ENCODE measurements at regions not wholly inside any gene's neighbourhood (a gene's known extent, or its start where the extent isn't known, plus 50 kb on each side); places are given as distances from the start of the nearest gene placed in this dataset.
"Not testable (repeated sequence)": the region's sequence is repeated elsewhere in the genome, so short reads cannot be mapped to it uniquely, and the experiment has no call there.

DNA sequence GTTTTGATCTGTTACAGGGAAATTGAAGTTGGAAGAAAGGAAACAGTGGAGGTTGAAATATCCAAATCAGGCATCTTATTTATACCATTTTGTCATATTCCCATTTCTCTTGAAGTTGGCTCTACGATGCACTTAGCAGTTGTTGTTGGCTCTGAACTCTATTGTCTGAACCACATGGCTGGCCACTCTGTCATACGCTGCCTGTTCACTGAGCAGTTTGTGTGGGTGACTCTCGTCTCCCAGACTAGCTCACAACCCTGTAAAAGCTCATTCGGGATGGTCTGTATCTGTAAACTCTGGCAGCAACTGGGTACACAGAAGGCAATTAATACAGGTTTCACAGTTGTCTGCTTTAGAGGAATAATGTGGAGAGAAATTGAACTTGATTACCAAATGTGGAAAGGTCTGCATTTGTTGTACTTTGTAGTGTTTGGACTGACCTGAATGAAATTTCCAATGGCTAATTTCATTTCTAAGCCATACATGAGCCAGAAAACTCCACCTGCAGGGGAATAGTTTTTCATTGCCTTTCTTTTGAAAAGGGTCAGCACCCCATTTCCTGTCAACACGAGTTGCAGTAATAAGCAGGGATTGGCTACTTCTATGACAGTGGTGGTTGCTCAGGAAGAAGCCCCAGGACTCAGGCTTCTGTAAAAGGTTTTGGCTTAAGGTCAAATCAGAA, 378.2 kb downstream of the OSR1 start:
- DNase-seq, result no peak

GRCh38 chr2:18977409-18977808, 381.0 kb downstream of the OSR1 start:
- no peak for DNase-seq

DNA sequence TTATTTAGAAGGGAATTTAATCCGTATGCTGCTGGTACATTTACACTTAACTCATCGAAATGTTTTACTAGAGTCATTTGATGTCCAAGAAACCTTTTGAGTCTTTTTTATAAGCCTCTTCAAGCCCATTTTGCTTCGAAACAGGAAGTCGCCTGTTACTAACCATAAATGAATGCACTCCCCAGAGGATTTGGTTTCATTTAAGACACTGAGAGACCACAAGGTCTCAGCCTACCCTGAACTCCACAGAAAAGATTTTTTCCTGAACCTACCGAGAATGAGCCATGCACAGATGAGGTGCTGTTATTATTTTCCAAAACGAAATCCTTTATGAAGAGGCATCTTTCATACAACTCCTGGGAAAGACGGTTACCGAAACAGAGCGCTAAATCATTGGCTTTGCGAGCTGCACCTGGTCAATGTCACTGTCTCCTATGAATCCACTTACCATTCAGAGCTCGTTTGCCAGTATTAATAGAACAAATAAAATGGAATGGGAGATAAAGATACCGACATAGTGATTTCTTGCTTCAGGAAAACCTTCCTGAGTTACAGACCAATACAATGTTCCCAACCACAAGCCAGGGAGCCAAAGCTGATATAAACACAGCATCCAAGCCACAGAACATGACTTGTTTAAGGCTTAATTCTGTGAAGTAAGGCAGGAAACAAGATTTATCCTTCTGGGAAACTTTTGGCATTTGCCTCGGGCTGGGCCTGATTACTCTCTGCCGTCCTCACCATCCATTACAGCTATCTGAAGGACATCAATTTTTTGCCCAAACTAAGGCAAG, 382.1 kb downstream of the OSR1 start:
- DNase-seq, result peak; percentile 95

DNA sequence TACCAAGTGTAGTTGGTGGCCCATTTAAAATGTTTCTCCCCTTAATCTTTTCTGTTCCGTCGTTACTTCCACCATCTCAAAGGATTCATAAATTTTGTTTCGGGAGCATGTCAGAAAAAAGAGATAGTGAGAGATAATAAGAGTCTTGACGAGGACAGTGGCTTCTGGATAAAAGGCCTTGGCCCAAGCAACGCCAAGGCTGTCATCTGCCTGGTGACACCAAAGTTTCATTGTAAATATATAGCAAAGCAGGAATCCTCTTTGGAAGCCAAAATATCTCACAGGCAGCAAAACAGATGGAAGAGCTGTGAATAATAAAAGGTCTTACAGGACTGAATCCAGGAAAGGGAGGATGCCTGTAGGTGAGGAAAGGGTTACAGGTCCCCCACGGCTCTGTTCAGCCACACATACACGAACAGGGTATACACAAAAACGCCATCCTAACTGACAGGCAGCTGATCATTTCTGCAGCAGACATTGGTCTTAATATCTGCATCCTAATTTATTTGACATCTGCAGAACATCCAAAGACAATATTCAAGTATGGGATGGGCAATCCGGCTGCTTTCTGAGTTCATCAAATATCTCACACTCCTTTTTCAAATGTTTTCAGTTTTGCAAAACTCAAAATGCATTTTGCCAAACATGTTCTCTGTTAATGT, 382.8 kb downstream of the OSR1 start:
- DNase-seq, result no peak

- DNase-seq, result no peak
Measured at GRCh38 chr2:18971628-18972027, 382.3 kb upstream of the NT5C1B start.

DNA sequence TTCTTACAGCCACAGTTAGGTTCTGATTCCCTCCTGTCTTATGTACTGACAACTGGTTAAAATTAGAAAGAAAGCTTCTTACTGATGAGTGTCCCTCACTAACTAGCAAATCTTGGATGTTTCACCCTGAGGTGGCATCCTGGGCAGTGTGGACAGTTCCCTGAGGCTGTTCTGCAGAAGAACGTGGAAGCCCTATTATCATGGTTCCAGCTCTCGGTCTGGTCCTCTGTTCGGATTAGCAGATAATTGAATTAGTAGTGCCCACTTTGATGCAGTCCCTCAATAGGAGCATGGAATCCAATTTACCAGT, 381.7 kb upstream of the NT5C1B start:
- DNase-seq, result no peak

DNA sequence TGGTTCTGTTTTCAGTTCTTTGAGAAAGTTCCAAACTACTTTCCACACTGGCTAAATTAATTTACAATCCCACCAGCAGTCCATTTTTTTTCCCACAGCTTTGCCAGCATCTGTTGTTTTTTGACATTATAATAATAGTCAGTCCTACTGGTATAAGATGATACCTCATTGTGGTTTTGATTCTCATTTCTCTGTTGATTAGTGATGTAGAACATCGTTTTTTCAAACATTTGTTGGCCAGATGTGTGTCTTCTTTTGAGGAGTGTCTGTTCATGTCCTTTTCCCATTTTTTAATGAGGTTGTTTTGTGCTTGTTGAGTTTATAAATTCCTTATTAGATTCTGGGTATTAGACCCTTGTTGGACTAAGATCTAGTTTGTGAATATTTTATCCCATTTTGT, 376.8 kb upstream of the NT5C1B start:
- no peak for DNase-seq

DNA sequence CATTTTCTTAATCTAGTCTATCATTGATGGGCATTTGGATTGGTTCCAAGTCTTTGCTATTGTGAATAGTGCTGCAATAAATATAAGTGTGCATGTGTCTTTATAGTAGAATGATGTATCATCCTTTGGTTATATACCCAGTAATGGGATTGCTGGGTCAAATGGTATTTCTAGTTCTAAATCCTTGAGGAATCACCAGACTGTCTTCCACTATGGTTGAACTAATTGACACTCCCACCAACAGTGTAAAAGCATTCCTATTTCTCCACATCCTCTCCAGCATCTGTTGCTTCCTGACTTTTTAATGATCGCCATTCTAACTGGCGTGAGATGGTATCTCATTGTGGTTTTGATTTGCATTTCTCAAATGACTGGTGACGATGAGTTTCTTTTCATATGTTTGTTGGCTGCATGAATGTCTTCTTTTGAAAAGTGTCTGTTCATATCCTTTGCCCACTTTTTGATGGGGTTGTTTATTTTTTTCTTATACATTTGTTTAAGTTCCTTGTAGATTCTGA, 374.4 kb upstream of the NT5C1B start:
- not testable (repeated sequence) for DNase-seq

DNA sequence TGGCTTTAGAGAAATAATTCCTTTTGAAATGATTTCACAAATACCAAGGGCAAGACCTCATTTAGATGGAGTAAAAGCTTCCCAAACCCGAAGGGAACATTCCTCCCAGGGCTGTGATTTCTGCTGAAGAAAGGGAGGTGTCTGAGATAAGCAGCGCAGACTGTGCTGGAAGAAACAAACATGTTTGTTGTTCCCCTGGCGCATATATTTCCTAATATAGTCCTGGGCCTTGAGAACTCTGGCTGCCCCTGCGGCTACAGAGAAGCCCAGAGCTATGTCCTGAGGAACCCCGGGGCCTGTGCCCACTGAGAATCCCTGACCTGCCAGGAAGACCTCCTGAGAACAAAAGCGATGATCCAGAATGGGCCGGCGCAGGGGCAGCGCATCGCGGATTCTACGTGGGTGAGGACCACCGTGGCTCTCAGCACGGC, 372.6 kb upstream of the NT5C1B start:
- DNase-seq, result no peak

GRCh38 chr2:18959952-18960717, 370.8 kb upstream of the NT5C1B start:
- DNase-seq, result no peak

DNA sequence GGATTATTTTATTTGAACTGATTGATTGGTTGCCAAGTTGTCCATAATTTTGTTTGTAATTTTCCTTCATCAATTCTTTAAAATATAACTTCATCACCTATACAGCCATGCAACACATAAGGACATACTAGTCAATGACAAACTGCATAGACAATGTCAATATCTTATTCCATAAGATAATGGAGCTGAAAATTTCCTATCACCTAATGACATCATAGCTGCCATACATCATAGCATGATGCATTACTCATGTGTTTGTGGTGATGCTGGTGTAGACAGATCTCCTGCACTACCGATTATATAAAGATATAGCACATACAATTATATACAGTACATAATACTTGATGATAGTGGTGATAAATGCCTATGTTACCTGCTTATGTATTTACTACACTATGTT, 369.8 kb upstream of the NT5C1B start:
- no peak for DNase-seq

DNA sequence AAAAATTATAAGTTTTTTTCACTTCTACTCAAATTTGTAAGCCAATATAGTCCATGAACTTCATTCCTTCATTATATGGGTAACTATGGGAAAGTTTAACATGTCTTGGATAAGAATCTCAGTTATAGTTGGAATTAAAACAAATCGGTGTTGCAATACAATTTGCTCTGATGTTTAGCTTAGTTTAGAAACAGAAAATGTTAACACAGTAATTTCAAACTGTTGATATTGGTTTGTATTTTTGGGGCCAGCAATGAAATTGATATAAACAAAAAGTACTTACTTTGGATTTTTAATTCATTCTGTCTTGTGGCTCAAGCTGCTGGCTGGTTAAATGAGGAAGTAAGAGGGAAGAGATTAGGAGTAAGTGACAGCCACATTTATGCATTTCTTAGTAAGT, 368.5 kb upstream of the NT5C1B start:
- no peak for DNase-seq

- peak; percentile 42 for DNase-seq
Measured at GRCh38 chr2:18950361-18950851, 361.0 kb upstream of the NT5C1B start.

DNA sequence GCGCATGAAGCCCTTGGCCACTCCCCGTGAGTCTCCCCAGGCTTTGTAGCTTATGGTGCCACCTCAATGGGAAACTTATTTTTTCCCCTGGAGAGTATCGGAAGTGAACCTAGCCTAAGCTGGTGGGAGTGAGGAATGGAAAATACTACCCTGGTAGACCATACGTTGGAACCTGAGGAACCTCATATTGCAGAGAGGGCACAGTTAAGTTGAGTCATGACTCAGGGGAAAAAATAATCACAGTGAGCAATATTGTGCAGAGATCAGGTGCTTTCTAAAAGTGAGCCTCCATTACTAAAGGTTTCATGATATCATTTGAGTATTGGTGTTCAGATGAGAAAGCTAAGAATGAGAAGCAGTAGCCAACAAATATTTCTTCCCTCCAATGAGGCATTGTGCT, 360.5 kb upstream of the NT5C1B start:
- no peak for DNase-seq

- DNase-seq, result no peak
Measured at GRCh38 chr2:18940184-18940583, 350.8 kb upstream of the NT5C1B start.

- not testable (repeated sequence) for DNase-seq
Measured at GRCh38 chr2:18939740-18940139, 350.4 kb upstream of the NT5C1B start.

DNA sequence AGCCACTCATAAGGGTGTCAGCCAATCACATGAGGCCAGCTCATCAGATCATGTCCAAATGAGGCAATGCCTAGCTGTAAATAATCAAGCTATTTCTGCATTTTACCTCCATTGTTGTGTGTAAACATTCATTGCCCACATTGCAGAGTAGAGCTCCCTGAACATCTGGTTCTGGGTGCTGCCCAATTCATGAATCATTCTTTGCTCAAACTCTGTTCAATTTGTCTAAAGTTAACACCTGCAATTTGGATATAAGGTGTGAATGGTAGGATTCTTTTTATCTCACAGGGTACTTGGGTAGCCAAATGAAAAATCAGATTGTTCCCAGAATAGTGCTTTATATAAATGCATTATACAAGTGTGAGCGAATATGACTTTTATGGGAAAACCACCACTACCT, 345.5 kb upstream of the NT5C1B start:
- DNase-seq, result no peak

GRCh38 chr2:18932853-18933252, 343.5 kb upstream of the NT5C1B start:
- peak; percentile 42 for DNase-seq

DNA sequence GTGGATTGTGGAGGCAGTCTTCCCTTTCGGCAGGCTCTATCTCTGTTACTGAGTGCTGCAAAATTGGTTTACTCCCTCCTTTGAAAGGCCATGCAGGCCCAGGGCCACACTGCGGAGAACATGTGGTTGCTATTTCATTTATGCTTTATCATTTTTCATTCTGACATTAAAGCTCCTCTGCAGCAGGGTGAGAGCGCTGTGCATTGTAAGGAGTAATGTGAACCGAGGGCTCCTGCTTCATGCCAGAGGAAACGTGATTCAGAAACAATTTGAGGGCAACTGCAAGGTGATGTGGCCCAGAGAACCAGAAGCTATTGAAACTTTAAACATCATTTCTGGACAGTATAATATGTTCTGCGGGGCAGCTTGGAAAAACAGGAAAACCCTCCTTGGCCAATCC, 341.6 kb upstream of the NT5C1B start:
- no peak for DNase-seq

DNA sequence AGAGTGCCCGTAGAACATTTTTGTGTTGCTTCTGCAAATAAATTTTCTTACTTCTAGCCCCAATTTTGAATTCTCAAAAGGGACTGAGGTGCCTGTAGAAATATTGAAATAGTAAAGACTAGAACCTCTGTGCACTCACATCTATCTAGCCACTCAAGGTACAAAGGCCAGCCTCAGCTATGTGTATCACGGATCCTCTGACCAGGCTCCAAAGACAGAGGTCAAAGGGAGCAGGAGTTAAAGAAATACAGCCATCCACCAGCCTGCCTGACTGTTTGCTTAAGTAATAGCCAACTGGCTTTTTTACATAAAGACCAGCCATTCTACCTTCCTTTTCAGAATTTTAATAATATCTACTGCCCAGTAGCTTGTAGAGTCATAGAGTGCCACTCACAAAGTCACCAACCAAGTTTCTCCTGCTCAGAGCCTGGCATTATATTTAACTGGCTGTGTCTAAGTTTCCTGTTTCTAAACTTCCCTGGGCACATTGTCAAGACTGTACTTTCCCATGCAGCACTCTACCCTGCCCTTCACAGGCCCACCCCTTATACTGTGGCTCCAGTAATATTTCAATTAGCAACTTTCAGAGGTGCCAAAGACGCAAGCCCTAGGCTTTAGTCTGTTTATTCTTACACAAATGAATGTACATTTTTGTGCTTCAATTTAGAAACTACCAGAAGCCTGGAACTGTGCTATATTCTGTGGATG, 338.3 kb upstream of the NT5C1B start:
- DNase-seq, result no peak

DNA sequence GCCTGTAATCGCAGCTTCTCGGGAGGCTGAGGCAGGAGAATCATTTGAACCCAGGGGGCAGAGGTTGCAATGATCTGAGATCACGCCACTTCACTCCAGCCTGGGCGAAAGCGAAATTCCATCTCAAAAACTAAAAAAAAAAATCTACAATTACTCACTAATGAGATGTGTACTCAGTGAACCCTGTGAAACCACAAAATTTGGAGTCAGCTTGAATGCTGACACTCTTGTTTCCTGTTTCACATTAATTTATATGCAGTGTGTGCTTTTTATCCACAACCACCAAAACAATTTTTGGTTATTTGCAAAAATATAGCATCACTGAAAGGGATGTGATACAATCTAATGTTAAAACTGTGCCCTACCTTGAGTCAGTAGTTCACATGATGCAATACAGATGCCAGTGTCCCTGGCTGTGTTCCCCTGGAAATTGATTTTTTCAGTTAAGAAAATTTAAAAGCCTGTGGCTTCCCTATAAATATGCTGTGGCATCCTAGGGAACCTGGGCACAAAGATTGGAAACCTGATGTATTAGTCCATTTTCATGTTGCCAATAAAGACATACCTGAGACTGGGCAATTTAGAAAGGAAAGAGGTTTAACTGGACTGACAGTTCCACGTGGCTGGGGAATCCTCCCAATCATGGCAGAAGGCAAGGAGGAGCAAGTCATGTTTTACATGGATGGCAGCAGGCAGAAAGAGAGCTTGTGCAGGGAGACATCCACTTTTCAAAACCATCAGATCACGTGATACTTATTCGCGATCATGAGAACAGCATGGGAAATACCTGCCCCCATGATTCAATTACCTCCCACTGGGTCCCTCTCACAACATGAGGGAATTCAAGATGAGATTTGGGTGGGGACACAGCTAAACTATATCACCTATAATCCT, 337.5 kb upstream of the NT5C1B start:
- no peak for DNase-seq

Data from fibroblast of skin of scalp (primary cell).